MG63 (cell line): ENCODE measurements at regions not wholly inside any gene's neighbourhood (a gene's known extent, or its start where the extent isn't known, plus 50 kb on each side); places are given as distances from the start of the nearest gene placed in this dataset.

ENCODE experiments used
- DNase-seq: peaks from one replicate; pipeline ENCODE4 v3.0.0-alpha.2; 2020
- H3K27me3 ChIP-seq: fragments of 250-450 bp; sonication (Bioruptor Pico); 2 replicates; pipeline ENCODE4 v1.5.1; 2020; ENCODE audit warnings: mild to moderate bottlenecking, moderate library complexity
- H3K36me3 ChIP-seq: fragments of 250-450 bp; sonication (Bioruptor Pico); 2 replicates; pipeline ENCODE4 v1.5.1; 2020; ENCODE audit warnings: mild to moderate bottlenecking, moderate library complexity
- H3K4me3 ChIP-seq: fragments of 250-450 bp; sonication (Bioruptor Pico); 2 replicates; pipeline ENCODE4 v1.5.1; 2020; ENCODE audit warnings: mild to moderate bottlenecking, moderate library complexity
- H3K9me3 ChIP-seq: fragments of 250-450 bp; sonication (Bioruptor Pico); 2 replicates; pipeline ENCODE4 v1.5.1; 2020; ENCODE audit warnings: mild to moderate bottlenecking, moderate library complexity

DNA sequence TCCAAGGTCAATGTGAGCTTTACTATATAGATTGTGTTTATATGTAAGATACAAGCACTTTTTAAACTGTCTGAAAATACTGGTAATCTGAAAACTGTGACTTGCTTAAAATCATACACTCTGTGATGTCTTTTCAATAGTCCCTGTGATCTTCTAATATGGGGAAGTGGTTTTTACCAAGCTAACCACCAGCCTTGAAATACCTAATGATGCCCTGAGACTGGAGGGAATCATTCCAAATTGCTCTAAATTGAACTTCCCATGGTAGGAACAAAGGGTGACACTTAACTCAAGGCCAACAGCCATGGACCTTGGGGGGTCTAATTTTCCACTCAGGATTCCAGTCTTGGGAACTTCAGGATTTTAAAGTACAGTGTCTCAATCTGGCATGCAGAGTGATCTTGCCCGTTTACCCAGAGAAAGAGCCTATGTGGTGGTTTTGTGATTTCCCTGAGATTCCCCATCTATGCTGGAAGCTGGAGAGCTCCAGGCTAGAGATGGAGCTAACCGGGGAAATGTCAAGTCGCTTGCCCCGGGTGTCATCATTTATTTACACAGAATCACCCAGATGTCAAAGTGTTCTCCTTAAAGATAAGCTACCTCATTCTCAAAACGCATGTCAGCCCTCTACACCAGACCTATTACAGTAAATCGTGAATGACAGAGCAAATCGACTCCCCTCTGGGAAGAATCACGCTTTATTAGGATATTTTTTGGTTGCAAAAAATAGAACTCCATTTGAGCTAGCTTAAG is 198.5 kb downstream of the SP3 start:
- H3K27me3 ChIP-seq: no peaks in the 10 kb centered on the region; the same call in 1 of the 2 replicates
- no peak for DNase-seq
- H3K36me3 ChIP-seq: no peaks in the 10 kb centered on the region

GRCh38 chr2:173770947-173771678 is 194.1 kb downstream of the SP3 start:
- no peak overlapping the region for H3K4me3 ChIP-seq
- no peak for DNase-seq
- no peaks in the 10 kb centered on the region for H3K9me3 ChIP-seq
- no peaks in the 10 kb centered on the region; the same call in 1 of the 2 replicates for H3K27me3 ChIP-seq
- no peaks in the 10 kb centered on the region for H3K36me3 ChIP-seq

More for the DNA sequence above, 198.5 kb downstream of the SP3 start:
- H3K4me3 ChIP-seq: no peak overlapping the region
- H3K9me3 ChIP-seq: no peaks in the 10 kb centered on the region

DNA sequence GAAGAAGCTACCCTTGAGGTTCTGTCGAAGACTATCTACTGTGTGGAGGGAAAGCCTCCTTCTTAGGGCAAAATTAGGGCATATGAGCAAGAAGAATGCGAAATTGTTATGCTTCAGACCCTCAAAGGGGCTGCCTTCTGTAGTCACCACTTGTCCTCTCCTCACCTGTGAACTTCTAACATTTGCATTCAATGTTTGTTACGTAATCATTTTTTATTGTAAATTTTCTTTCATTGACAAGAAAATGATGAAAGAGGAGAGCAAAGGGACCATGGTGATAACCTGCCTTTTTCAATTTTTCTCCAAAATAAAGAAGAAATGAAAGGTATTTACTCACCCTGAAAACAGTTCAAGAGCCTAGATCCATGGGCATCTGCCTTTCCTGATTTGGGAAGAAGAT is 193.0 kb downstream of the SP3 start:
- DNase-seq: no peak
- H3K4me3 ChIP-seq: no peak overlapping the region
- no peaks in the 10 kb centered on the region for H3K9me3 ChIP-seq
- no peaks in the 10 kb centered on the region; the same call in 1 of the 2 replicates for H3K27me3 ChIP-seq
- no peaks in the 10 kb centered on the region for H3K36me3 ChIP-seq

DNA sequence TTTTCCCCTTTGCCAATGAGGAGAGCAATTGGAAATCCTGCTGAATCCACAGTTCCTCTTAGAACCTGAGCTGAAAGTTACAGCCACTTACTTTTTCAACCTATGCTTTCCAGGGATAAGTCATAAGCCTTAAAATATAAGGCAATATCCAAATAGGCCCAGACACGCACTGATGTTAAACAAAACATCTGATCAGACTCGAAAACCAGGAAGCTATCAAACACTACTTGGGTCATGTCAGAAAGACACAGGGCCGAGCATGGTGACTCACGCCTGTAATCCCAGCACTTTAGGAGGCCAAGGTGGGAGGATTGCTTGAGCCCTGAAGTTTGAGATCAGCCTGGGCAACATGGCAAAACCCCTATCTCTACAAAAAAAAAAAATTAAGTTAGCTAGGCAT is 192.1 kb downstream of the SP3 start:
- Histone ChIP-seq H3K9me3 (no peaks in the 10 kb centered on the region), H3K4me3 (no peak overlapping the region), H3K27me3 (no peaks in the 10 kb centered on the region; the same call in 1 of the 2 replicates), H3K36me3 (no peaks in the 10 kb centered on the region)
- no peak for DNase-seq

DNA sequence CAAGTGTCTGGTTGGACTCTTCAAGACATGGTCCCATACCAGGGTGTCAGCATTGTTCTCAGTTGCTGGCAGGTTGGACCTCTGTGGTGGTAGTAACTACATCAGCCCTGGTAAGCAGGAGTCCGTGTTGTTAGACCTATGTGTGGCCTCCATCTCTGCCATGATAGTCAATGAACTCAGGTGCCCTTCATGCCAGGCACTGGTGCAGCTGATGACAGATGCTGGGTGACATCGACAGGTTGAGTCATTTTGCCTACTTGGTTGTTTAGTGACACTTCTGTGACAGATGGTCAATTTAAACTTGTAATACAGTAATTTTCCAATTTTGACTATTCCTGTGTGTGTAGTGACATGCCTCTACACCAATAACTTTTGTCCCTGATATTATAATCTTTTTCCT is 189.7 kb downstream of the SP3 start:
- DNase-seq: no peak
- Histone ChIP-seq H3K27me3 (no peaks in the 10 kb centered on the region), H3K36me3 (no peaks in the 10 kb centered on the region), H3K9me3 (no peaks in the 10 kb centered on the region), H3K4me3 (no peak overlapping the region)

GRCh38 chr2:173782681-173783080 is 182.5 kb downstream of the SP3 start:
- H3K9me3 ChIP-seq: no peaks in the 10 kb centered on the region
- no peaks in the 10 kb centered on the region for H3K36me3 ChIP-seq
- H3K4me3 ChIP-seq: no peak overlapping the region
- peaks cover 21% of the 10 kb centered on the region for H3K27me3 ChIP-seq
- no peak for DNase-seq

DNA sequence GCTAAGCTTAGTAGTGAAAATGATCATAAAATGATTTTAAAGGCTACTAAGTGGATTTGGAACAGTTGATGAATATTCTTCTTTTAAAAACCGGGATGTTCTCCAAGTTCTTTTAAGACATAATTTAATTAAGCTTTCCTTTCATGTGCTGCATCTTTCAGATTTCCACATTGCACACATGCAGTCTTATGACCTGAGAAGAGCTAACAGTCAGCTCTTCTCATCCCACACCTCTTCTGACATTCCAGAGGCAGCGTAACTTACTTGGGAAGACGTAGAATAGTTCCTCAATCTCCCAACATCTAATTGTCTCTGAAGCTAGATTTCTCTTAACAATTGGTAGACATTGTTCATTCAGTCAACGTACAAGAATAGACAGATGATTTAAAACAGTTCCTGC is 181.8 kb downstream of the SP3 start:
- no peak for DNase-seq
- Histone ChIP-seq H3K27me3 (peaks cover 21% of the 10 kb centered on the region), H3K36me3 (no peaks in the 10 kb centered on the region), H3K4me3 (no peak overlapping the region), H3K9me3 (no peaks in the 10 kb centered on the region)

DNA sequence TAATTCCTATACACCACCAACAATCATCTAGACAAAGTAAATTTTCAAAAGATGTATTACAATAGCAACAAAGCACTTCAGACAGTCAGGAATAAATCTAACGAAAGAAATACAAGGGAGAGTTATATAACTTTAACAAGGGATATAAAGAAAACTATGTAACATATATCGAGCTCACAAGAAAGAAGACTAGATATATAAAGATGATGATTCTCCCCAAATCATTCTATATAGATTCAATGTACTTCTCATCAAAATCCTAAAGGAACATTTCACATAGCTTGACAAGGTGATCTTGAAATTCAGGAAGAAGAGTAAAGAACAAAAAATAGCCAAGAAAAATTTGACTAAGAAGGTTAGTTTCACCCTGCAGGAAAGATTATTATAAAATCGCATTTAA is 179.4 kb downstream of the SP3 start:
- no peak for DNase-seq
- Histone ChIP-seq H3K4me3 (no peak overlapping the region), H3K27me3 (peaks cover 21% of the 10 kb centered on the region), H3K36me3 (no peaks in the 10 kb centered on the region), H3K9me3 (no peaks in the 10 kb centered on the region)

DNA sequence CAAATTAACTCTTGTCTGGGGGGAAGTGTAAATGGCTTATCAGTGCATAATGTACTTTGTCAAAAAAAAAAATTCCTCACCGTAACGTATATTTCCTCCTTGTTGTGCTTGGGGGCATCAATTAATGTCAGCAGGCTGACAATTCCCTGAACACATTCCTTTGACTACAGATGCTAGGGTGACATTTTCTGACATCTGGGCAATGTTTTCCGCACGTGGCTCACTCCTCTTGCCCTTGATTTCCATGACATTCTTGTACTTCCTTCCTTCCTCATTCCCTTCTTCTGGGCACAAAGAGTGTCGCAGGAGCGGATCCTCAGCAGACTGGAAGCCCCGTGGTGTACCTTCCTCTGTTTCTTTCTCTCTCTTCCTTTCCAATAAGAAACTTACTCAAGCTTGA is 173.7 kb downstream of the SP3 start:
- Histone ChIP-seq H3K27me3 (no peaks in the 10 kb centered on the region), H3K4me3 (no peak overlapping the region), H3K36me3 (no peaks in the 10 kb centered on the region), H3K9me3 (no peaks in the 10 kb centered on the region)
- DNase-seq: no peak

DNA sequence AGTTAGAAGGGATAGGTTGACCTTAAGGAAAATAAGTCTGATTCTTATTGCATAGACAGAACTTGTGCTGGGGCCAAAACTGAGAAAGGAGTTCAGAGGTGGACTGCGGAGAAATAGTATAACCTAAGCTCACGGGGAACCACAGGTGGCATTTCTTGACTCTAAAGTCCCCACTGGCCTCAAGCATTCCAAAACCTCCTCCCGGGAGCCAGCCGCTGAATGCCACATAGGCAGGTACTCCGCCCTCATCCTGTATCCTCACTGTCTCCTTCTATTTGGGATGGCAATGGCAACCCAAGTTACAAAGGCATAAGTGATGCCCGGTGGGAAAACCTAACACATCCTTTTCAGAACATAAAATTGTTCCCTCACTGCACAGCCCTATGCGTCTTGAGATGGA is 173.0 kb downstream of the SP3 start:
- H3K9me3 ChIP-seq: no peaks in the 10 kb centered on the region
- no peaks in the 10 kb centered on the region for H3K27me3 ChIP-seq
- no peak overlapping the region for H3K4me3 ChIP-seq
- no peaks in the 10 kb centered on the region for H3K36me3 ChIP-seq
- no peak for DNase-seq

DNA sequence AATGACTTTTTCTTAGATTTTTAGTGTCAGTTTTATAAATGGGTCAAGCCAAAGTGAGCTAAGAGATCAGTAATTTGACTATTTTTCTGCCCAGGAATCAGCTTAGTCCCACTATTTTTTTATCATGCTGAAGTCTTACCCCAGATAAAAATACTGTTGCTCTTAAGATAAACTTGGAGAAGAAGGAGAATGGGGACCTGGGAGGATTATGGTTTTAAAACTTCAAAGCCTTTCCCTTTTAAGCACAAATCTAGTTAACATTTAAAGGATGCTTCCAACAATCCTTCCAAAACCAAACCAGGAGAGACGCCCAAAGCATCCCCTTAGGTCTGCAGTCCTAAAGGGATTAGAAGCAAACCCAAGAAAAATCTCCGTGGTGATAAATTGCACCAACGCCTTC is 172.4 kb downstream of the SP3 start:
- DNase-seq: no peak

GRCh38 chr2:173793709-173794565 is 171.2 kb downstream of the SP3 start:
- H3K27me3 ChIP-seq: no peaks in the 10 kb centered on the region
- no peaks in the 10 kb centered on the region for H3K9me3 ChIP-seq
- DNase-seq: no peak
- H3K4me3 ChIP-seq: no peak overlapping the region
- H3K36me3 ChIP-seq: no peaks in the 10 kb centered on the region

More for the DNA sequence above, 172.4 kb downstream of the SP3 start:
- no peak overlapping the region for H3K4me3 ChIP-seq
- no peaks in the 10 kb centered on the region for H3K9me3 ChIP-seq
- no peaks in the 10 kb centered on the region for H3K27me3 ChIP-seq
- H3K36me3 ChIP-seq: no peaks in the 10 kb centered on the region

DNA sequence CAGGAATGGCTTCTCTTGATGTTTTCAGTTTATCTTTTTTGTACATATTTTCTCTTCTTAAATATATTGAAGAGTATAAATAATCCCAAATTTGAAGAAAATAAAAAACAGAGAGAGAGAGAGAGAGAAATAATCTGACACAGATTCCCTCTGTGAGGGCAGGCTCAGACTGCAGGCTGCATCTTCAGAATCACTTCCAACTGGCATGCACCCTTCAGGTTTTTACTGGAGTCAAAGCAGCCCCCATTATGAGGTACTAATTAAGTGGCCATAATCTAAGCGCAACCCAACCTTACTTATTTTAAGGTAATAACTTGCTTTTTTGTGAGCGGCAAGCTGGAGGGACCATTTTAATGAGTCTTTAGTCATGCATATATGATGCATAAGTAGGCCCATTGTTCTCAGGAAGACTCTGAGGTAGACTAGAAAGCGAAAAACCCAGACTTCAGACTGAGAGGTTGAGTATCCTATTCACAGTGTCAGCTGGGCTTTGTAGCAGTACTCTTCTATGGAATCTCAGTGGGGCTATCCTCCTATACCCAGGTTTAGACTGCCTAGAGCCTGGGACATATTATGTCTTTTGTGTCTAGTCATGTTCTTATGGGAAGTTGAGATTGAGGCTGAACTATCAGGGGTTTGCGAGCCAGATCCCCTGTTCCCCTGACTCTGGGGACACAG is 167.4 kb downstream of the SP3 start:
- no peaks in the 10 kb centered on the region; the same call in 1 of the 2 replicates for H3K27me3 ChIP-seq
- DNase-seq: no peak

GRCh38 chr2:173802518-173802917 is 162.7 kb downstream of the SP3 start:
- no peaks in the 10 kb centered on the region for H3K36me3 ChIP-seq
- H3K9me3 ChIP-seq: no peaks in the 10 kb centered on the region

More for the DNA sequence above, 167.4 kb downstream of the SP3 start:
- H3K36me3 ChIP-seq: no peaks in the 10 kb centered on the region
- H3K4me3 ChIP-seq: no peak overlapping the region
- H3K9me3 ChIP-seq: no peaks in the 10 kb centered on the region

GRCh38 chr2:173803449-173803848 is 161.7 kb downstream of the SP3 start:
- DNase-seq: no peak
- no peaks in the 10 kb centered on the region; the same call in 1 of the 2 replicates for H3K27me3 ChIP-seq
- H3K9me3 ChIP-seq: no peaks in the 10 kb centered on the region
- H3K36me3 ChIP-seq: no peaks in the 10 kb centered on the region
- no peak overlapping the region for H3K4me3 ChIP-seq

More at GRCh38 chr2:173802518-173802917, 162.7 kb downstream of the SP3 start:
- Histone ChIP-seq H3K27me3 (no peaks in the 10 kb centered on the region; the same call in 1 of the 2 replicates), H3K4me3 (no peak overlapping the region)
- no peak for DNase-seq

- H3K27me3 ChIP-seq: no peaks in the 10 kb centered on the region
- DNase-seq: no peak
- no peak overlapping the region for H3K4me3 ChIP-seq
- no peaks in the 10 kb centered on the region for H3K36me3 ChIP-seq
- no peaks in the 10 kb centered on the region for H3K9me3 ChIP-seq
These were observed 158.4 kb downstream of the SP3 start for GRCh38 chr2:173806761-173807160.
